ENCODE measurements at regions not wholly inside any gene's neighbourhood (a gene's known extent, or its start where the extent isn't known, plus 50 kb on each side); places are given as distances from the start of the nearest gene placed in this dataset.

GRCh38 chr17:33435721-33436301 lies 142.7 kb upstream of the ASIC2 start:
- H4K20me1 ChIP-seq (ENCODE audit: insufficient read depth, low read length): no peaks in the 10 kb centered on the region
- no peaks in the 10 kb centered on the region for H3K79me2 ChIP-seq (ENCODE audit: insufficient read depth, low read length)
- no peak overlapping the region for H2AFZ ChIP-seq (ENCODE audit: low read length)
- no peak for TF ChIP-seq CTCF (IDR thresholded peaks at IDR 0.05; ENCODE audit: extremely low read depth, low read depth, low read length)
- no peaks in the 10 kb centered on the region for H3K27me3 ChIP-seq (ENCODE audit: insufficient read depth, low read length)
- no peak for DNase-seq (ENCODE audit: insufficient read length, low spot score, missing footprints)
- no peak overlapping the region for H3K27ac ChIP-seq (ENCODE audit: low read depth, low read length)
- no peaks in the 10 kb centered on the region for H3K4me1 ChIP-seq (ENCODE audit: insufficient read depth, low read length)
- H3K4me2 ChIP-seq (ENCODE audit: insufficient read depth, low read length): no peak overlapping the region
- no peak overlapping the region for H3K4me3 ChIP-seq (ENCODE audit: insufficient read depth, low read length)
- no peaks in the 10 kb centered on the region for H3K9me3 ChIP-seq (ENCODE audit: low read depth, low read length)
- no peaks in the 10 kb centered on the region for H3K36me3 ChIP-seq (ENCODE audit: insufficient read depth, low read length)

- Histone ChIP-seq H3K79me2 (ENCODE audit: insufficient read depth, low read length) (no peaks in the 10 kb centered on the region), H3K27ac (ENCODE audit: low read depth, low read length) (no peak overlapping the region), H3K27me3 (ENCODE audit: insufficient read depth, low read length) (no peaks in the 10 kb centered on the region), H2AFZ (ENCODE audit: low read length) (no peak overlapping the region), H4K20me1 (ENCODE audit: insufficient read depth, low read length) (no peaks in the 10 kb centered on the region), H3K4me2 (ENCODE audit: insufficient read depth, low read length) (no peak overlapping the region), H3K9me3 (ENCODE audit: low read depth, low read length) (no peaks in the 10 kb centered on the region), H3K4me1 (ENCODE audit: insufficient read depth, low read length) (no peaks in the 10 kb centered on the region), H3K4me3 (ENCODE audit: insufficient read depth, low read length) (no peak overlapping the region), H3K36me3 (ENCODE audit: insufficient read depth, low read length) (no peaks in the 10 kb centered on the region)
- DNase-seq (ENCODE audit: insufficient read length, low spot score, missing footprints): no peak
- TF ChIP-seq CTCF (IDR thresholded peaks at IDR 0.05; ENCODE audit: extremely low read depth, low read depth, low read length): no peak
Measured at GRCh38 chr17:33436321-33436720, 143.2 kb upstream of the ASIC2 start.

- H3K36me3 ChIP-seq (ENCODE audit: insufficient read depth, low read length): no peaks in the 10 kb centered on the region
- H3K4me3 ChIP-seq (ENCODE audit: insufficient read depth, low read length): no peak overlapping the region
- no peaks in the 10 kb centered on the region for H3K9me3 ChIP-seq (ENCODE audit: low read depth, low read length)
- no peaks in the 10 kb centered on the region for H3K79me2 ChIP-seq (ENCODE audit: insufficient read depth, low read length)
- no peak for DNase-seq (ENCODE audit: insufficient read length, low spot score, missing footprints)
- TF ChIP-seq CTCF (IDR thresholded peaks at IDR 0.05; ENCODE audit: extremely low read depth, low read depth, low read length): no peak
- no peak overlapping the region for H3K4me2 ChIP-seq (ENCODE audit: insufficient read depth, low read length)
- H3K4me1 ChIP-seq (ENCODE audit: insufficient read depth, low read length): no peaks in the 10 kb centered on the region
- H4K20me1 ChIP-seq (ENCODE audit: insufficient read depth, low read length): no peaks in the 10 kb centered on the region
- no peaks in the 10 kb centered on the region for H3K27me3 ChIP-seq (ENCODE audit: insufficient read depth, low read length)
- H2AFZ ChIP-seq (ENCODE audit: low read length): no peak overlapping the region
- no peak overlapping the region for H3K27ac ChIP-seq (ENCODE audit: low read depth, low read length)
Measured at GRCh38 chr17:33438139-33438538, 145.0 kb upstream of the ASIC2 start.

GRCh38 chr17:33438578-33438977 lies 145.5 kb upstream of the ASIC2 start:
- no peak overlapping the region for H2AFZ ChIP-seq (ENCODE audit: low read length)
- no peak for TF ChIP-seq CTCF (IDR thresholded peaks at IDR 0.05; ENCODE audit: extremely low read depth, low read depth, low read length)
- no peaks in the 10 kb centered on the region for H3K9me3 ChIP-seq (ENCODE audit: low read depth, low read length)
- H3K27me3 ChIP-seq (ENCODE audit: insufficient read depth, low read length): no peaks in the 10 kb centered on the region
- H3K4me2 ChIP-seq (ENCODE audit: insufficient read depth, low read length): no peak overlapping the region
- no peak overlapping the region for H3K27ac ChIP-seq (ENCODE audit: low read depth, low read length)
- H3K4me1 ChIP-seq (ENCODE audit: insufficient read depth, low read length): no peaks in the 10 kb centered on the region
- H3K36me3 ChIP-seq (ENCODE audit: insufficient read depth, low read length): no peaks in the 10 kb centered on the region
- H3K79me2 ChIP-seq (ENCODE audit: insufficient read depth, low read length): no peaks in the 10 kb centered on the region
- peak; percentile 47 for DNase-seq (ENCODE audit: insufficient read length, low spot score, missing footprints)
- no peak overlapping the region for H3K4me3 ChIP-seq (ENCODE audit: insufficient read depth, low read length)
- H4K20me1 ChIP-seq (ENCODE audit: insufficient read depth, low read length): no peaks in the 10 kb centered on the region
